GM23338 (cell line): ENCODE measurements at regions not wholly inside any gene's neighbourhood (a gene's known extent, or its start where the extent isn't known, plus 50 kb on each side); places are given as distances from the start of the nearest gene placed in this dataset.

Source experiments
- ATAC-seq: fragments of 200-7000 bp; cut with Tn5 transposase; 3 replicates; pipeline ENCODE4 v1.9.1; 2020
- DNase-seq: peaks from one replicate; pipeline ENCODE4 v3.0.0-alpha.2; 2015; ENCODE audit warnings: low spot score
- H2AFZ ChIP-seq: fragments of 200-600 bp; sonication (generic); 2 replicates; pipeline ENCODE4 v1.8.0; 2016; ENCODE audit warnings: antibody characterized with exemption, mild to moderate bottlenecking, moderate library complexity
- H3F3A ChIP-seq: fragments of 200-600 bp; sonication (generic); replicated peaks from 2 replicates; pipeline ENCODE4 v1.8.0; 2017; ENCODE audit warnings: antibody characterized with exemption, mixed run types, low read depth
- H3K27ac ChIP-seq: fragments of 200-600 bp; sonication (generic); 2 replicates; pipeline ENCODE4 v1.6.1; 2016; ENCODE audit warnings: low read depth
- H3K27me3 ChIP-seq: fragments of 200-600 bp; sonication (generic); 2 replicates; pipeline ENCODE4 v1.8.0; 2016; ENCODE audit warnings: mild to moderate bottlenecking, mixed run types, moderate library complexity; ENCODE audit not compliant: insufficient read depth
- H3K36me3 ChIP-seq: fragments of 200-600 bp; sonication (generic); 2 replicates; pipeline ENCODE4 v1.8.0; 2016; ENCODE audit warnings: mild to moderate bottlenecking; ENCODE audit not compliant: insufficient read depth
- H3K4me1 ChIP-seq: fragments of 200-600 bp; sonication (generic); 2 replicates; pipeline ENCODE4 v1.8.0; 2016; ENCODE audit warnings: mild to moderate bottlenecking, moderate library complexity; ENCODE audit not compliant: insufficient read depth
- H3K4me2 ChIP-seq: fragments of 200-600 bp; sonication (generic); 2 replicates; pipeline ENCODE4 v1.7.1; 2017; ENCODE audit warnings: mixed run types
- H3K4me3 ChIP-seq: fragments of 200-600 bp; sonication (generic); 2 replicates; pipeline ENCODE4 v1.6.1; 2016; ENCODE audit warnings: mixed run types
- H3K79me2 ChIP-seq: fragments of 200-600 bp; sonication (generic); replicated peaks from 2 replicates; pipeline ENCODE4 v1.8.0; 2017; ENCODE audit warnings: mild to moderate bottlenecking; ENCODE audit not compliant: insufficient read depth
- H3K9me2 ChIP-seq: fragments of 200-600 bp; sonication (generic); 2 replicates; pipeline ENCODE4 v1.8.0; 2017; ENCODE audit not compliant: insufficient read depth
- H4K20me1 ChIP-seq: fragments of 200-600 bp; sonication (generic); replicated peaks from 2 replicates; pipeline ENCODE4 v1.8.0; 2017; ENCODE audit warnings: mild to moderate bottlenecking; ENCODE audit not compliant: insufficient read depth
- H3K27ac Mint-ChIP-seq: 2 replicates; pipeline ENCODE4 v1.8.0; 2020; ENCODE audit warnings: inconsistent platforms, mild to moderate bottlenecking, moderate library complexity, mixed read lengths
- H3K27me3 Mint-ChIP-seq: 3 replicates; pipeline ENCODE4 v1.8.0; 2022; ENCODE audit warnings: low read depth, mild to moderate bottlenecking, moderate library complexity, mixed read lengths, inconsistent platforms; ENCODE audit not compliant: insufficient read depth, poor library complexity
- H3K36me3 Mint-ChIP-seq: 3 replicates; pipeline ENCODE4 v1.8.0; 2021; ENCODE audit warnings: low read depth, mild to moderate bottlenecking, inconsistent platforms, moderate library complexity, mixed read lengths
- H3K4me1 Mint-ChIP-seq: 3 replicates; pipeline ENCODE4 v1.8.0; 2020; ENCODE audit warnings: mild to moderate bottlenecking, inconsistent platforms, mixed read lengths
- H3K4me3 Mint-ChIP-seq: 3 replicates; pipeline ENCODE4 v1.8.0; 2021; ENCODE audit warnings: moderate library complexity, mild to moderate bottlenecking, inconsistent platforms, mixed read lengths
- H3K9me3 Mint-ChIP-seq: 3 replicates; pipeline ENCODE4 v1.8.0; 2020; ENCODE audit warnings: moderate library complexity, mild to moderate bottlenecking, inconsistent platforms, mixed read lengths
- EZH2 ChIP-seq: fragments of 200-600 bp; sonication (generic); IDR thresholded peaks from one replicate; pipeline ENCODE4 v1.8.0; 2017; ENCODE audit warnings: antibody characterized with exemption, mild to moderate bottlenecking, low read depth; ENCODE audit not compliant: unreplicated experiment
- EZH2phosphoT487 ChIP-seq: fragments of 200-600 bp; sonication (generic); IDR thresholded peaks from one replicate; pipeline ENCODE4 v1.8.1; 2018; ENCODE audit warnings: antibody characterized with exemption; ENCODE audit not compliant: unreplicated experiment
- POLR2AphosphoS5 ChIP-seq: IDR thresholded peaks from 2 replicates; pipeline ENCODE4 v1.6.1; 2016; ENCODE audit warnings: antibody characterized with exemption, low read depth
- STAT1 ChIP-seq: IDR thresholded peaks from one replicate; pipeline ENCODE4 v1.6.1; 2016; ENCODE audit warnings: antibody characterized with exemption; ENCODE audit not compliant: unreplicated experiment
- ZNF114 ChIP-seq: fragments of 250-450 bp; sonication (Bioruptor Pico); IDR thresholded peaks from 2 replicates; pipeline ENCODE4 v1.5.0; 2020; ENCODE audit warnings: mild to moderate bottlenecking, moderate library complexity
- ZNF331 ChIP-seq: fragments of 250-450 bp; sonication (Bioruptor Pico); IDR thresholded peaks from 2 replicates; pipeline ENCODE4 v1.5.0; 2020; ENCODE audit warnings: low read depth, mild to moderate bottlenecking, moderate library complexity
- TF ChIP-seq, protein P1 (sequence below): IDR thresholded peaks from one replicate; pipeline ENCODE4 v1.6.1; 2018; ENCODE audit warnings: antibody characterized with exemption; ENCODE audit not compliant: unreplicated experiment
- TF ChIP-seq, protein P2 (sequence below), 2 experiments: fragments of 200-600 bp in 1 of 2; sonication (generic) in 1 of 2; conservative IDR thresholded peaks; 2 replicates each; pipeline versions ENCODE4 v1.5.1 to v1.6.1; 2016 to 2017; ENCODE audit warnings: antibody characterized with exemption in 2 of 2, low read depth in 2 of 2, mild to moderate bottlenecking in 2 of 2, moderate library complexity in 1 of 2

DNA sequence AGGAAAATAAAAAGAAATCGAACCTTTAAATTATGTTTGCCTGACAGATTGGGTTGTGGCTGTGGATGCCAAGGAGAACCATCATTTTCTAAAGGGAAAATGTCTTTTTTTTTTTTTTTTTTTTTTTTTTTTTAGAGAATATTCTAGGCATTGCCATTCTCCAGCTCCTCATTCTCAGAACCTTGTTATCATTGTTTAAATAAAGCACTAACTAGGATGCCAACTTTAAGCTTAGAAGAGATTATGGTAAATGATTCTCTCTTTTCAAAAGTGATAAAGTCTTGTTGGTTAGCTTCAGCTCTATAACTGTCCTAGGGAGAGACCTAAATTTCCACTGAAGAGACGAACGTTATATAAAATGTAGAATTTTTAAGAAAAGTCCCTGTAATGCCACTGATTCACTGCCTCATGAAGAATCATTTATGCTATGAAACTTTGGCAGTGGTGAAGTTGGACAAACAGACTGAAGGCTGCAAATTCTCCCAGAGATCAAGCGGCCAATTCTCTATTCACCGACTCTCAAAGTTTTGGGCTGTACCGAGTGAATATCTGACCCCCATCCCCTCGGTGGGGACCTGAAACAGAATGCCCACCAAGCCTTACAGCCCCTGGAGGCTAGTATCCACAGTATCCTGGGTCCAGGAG, 207.9 kb upstream of the PITRM1 start:
- TF ChIP-seq STAT1 (no peak), ZNF114 (CRISPR knock-in tag) (no peak), EZH2phosphoT487 (no peak), EZH2 (no peak), POLR2AphosphoS5 (no peak)
- TF ChIP-seq, protein P1, sequence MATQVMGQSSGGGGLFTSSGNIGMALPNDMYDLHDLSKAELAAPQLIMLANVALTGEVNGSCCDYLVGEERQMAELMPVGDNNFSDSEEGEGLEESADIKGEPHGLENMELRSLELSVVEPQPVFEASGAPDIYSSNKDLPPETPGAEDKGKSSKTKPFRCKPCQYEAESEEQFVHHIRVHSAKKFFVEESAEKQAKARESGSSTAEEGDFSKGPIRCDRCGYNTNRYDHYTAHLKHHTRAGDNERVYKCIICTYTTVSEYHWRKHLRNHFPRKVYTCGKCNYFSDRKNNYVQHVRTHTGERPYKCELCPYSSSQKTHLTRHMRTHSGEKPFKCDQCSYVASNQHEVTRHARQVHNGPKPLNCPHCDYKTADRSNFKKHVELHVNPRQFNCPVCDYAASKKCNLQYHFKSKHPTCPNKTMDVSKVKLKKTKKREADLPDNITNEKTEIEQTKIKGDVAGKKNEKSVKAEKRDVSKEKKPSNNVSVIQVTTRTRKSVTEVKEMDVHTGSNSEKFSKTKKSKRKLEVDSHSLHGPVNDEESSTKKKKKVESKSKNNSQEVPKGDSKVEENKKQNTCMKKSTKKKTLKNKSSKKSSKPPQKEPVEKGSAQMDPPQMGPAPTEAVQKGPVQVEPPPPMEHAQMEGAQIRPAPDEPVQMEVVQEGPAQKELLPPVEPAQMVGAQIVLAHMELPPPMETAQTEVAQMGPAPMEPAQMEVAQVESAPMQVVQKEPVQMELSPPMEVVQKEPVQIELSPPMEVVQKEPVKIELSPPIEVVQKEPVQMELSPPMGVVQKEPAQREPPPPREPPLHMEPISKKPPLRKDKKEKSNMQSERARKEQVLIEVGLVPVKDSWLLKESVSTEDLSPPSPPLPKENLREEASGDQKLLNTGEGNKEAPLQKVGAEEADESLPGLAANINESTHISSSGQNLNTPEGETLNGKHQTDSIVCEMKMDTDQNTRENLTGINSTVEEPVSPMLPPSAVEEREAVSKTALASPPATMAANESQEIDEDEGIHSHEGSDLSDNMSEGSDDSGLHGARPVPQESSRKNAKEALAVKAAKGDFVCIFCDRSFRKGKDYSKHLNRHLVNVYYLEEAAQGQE, result no peak
- Histone ChIP-seq H3K9me2 (no peaks in the 10 kb centered on the region), H2AFZ (no peak overlapping the region), H3K79me2 (no peaks in the 10 kb centered on the region), H3K4me2 (no peak overlapping the region), H3K27me3 (no peaks in the 10 kb centered on the region), H3F3A (no peaks in the 10 kb centered on the region), H3K36me3 (no peaks in the 10 kb centered on the region), H4K20me1 (no peaks in the 10 kb centered on the region), H3K4me3 (no peak overlapping the region), H3K4me1 (no peaks in the 10 kb centered on the region), H3K27ac (no peak overlapping the region)
- no peaks in the 10 kb centered on the region for H3K27me3 Mint-ChIP-seq
- no peak overlapping the region for H3K4me3 Mint-ChIP-seq
- DNase-seq (no peak), ATAC-seq (no peak)
- peaks cover 13% of the 10 kb centered on the region for H3K9me3 Mint-ChIP-seq
- no peaks in the 10 kb centered on the region for H3K4me1 Mint-ChIP-seq
- H3K27ac Mint-ChIP-seq, result no peak overlapping the region
- 0 out of 3 replicates have a peak, but pooled peaks cover 3% of the 10 kb centered on the region for H3K36me3 Mint-ChIP-seq

DNA sequence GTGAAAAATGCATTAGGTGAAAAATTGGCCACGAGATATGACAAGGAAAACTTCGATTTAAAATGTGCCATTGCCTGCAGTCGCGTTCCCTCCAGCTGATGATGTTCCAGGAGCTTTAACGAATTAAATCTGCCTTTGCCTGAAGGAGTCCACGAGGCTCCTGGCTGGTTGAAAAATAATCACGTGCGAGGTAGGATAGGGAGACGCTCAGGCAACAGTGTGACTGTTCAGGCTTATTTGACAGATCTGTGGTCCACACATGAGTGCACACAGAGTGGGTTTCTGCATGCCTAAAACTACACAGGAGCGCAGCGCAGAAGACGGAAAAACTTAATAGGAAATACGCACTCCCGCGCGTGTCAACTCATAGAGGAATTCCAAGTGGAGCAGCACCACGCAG, 204.0 kb upstream of the PITRM1 start:
- Histone ChIP-seq H2AFZ (no peak overlapping the region), H3K4me1 (no peaks in the 10 kb centered on the region), H3K9me2 (no peaks in the 10 kb centered on the region), H4K20me1 (no peaks in the 10 kb centered on the region), H3K27ac (no peak overlapping the region), H3K27me3 (no peaks in the 10 kb centered on the region), H3K79me2 (no peaks in the 10 kb centered on the region), H3K4me3 (no peak overlapping the region), H3K4me2 (no peak overlapping the region), H3F3A (no peaks in the 10 kb centered on the region), H3K36me3 (no peaks in the 10 kb centered on the region)
- Mint-ChIP-seq H3K9me3 (peaks cover 3% of the 10 kb centered on the region; the same call in 1 of the 3 replicates), H3K27ac (no peak overlapping the region), H3K36me3 (no peaks in the 10 kb centered on the region), H3K27me3 (peaks cover 4% of the 10 kb centered on the region), H3K4me1 (no peaks in the 10 kb centered on the region), H3K4me3 (no peak overlapping the region)
- DNase-seq, result no peak
- TF ChIP-seq ZNF331 (CRISPR knock-in tag), result no peak
- no peak for TF ChIP-seq EZH2
- TF ChIP-seq, protein P2, sequence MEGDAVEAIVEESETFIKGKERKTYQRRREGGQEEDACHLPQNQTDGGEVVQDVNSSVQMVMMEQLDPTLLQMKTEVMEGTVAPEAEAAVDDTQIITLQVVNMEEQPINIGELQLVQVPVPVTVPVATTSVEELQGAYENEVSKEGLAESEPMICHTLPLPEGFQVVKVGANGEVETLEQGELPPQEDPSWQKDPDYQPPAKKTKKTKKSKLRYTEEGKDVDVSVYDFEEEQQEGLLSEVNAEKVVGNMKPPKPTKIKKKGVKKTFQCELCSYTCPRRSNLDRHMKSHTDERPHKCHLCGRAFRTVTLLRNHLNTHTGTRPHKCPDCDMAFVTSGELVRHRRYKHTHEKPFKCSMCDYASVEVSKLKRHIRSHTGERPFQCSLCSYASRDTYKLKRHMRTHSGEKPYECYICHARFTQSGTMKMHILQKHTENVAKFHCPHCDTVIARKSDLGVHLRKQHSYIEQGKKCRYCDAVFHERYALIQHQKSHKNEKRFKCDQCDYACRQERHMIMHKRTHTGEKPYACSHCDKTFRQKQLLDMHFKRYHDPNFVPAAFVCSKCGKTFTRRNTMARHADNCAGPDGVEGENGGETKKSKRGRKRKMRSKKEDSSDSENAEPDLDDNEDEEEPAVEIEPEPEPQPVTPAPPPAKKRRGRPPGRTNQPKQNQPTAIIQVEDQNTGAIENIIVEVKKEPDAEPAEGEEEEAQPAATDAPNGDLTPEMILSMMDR (conservative IDR thresholded peaks at IDR 0.05; ENCODE audit: low read depth in 2 of 2), result no peak
- ATAC-seq, result no peak
